GM19463 (cell line): ENCODE measurements at regions not wholly inside any gene's neighbourhood (a gene's known extent, or its start where the extent isn't known, plus 50 kb on each side); places are given as distances from the start of the nearest gene placed in this dataset.

Experiments used
- ATAC-seq: cut with Tn5 transposase; IDR thresholded peaks from one replicate; pipeline ENCODE4 v1.9.1; 2021; ENCODE audit warnings: mild to moderate bottlenecking, moderate library complexity; ENCODE audit not compliant: unreplicated experiment

- ATAC-seq = no peak
These were observed 434.7 kb upstream of the ARRDC4 start for GRCh38 chr15:97525809-97526208.

- no peak for ATAC-seq
These were observed 432.3 kb upstream of the ARRDC4 start for GRCh38 chr15:97528238-97528637.

GRCh38 chr15:97545799-97546198 lies 414.7 kb upstream of the ARRDC4 start:
- no peak for ATAC-seq

GRCh38 chr15:97547381-97547780 lies 413.1 kb upstream of the ARRDC4 start:
- no peak for ATAC-seq

GRCh38 chr15:97561529-97561928 lies 399.0 kb upstream of the ARRDC4 start:
- no peak for ATAC-seq

- no peak for ATAC-seq
These were observed 397.0 kb upstream of the ARRDC4 start for GRCh38 chr15:97563516-97563915.

- no peak for ATAC-seq
These were observed 393.5 kb upstream of the ARRDC4 start for GRCh38 chr15:97566961-97567360.

- no peak for ATAC-seq
These were observed 393.1 kb upstream of the ARRDC4 start for GRCh38 chr15:97567411-97567810.

GRCh38 chr15:97576929-97577645 lies 383.4 kb upstream of the ARRDC4 start:
- ATAC-seq = no peak

- ATAC-seq = no peak
These were observed 375.1 kb upstream of the ARRDC4 start for GRCh38 chr15:97585408-97585807.

- no peak for ATAC-seq
These were observed 367.7 kb upstream of the ARRDC4 start for GRCh38 chr15:97592778-97593177.

- ATAC-seq = no peak
These were observed 362.7 kb upstream of the ARRDC4 start for GRCh38 chr15:97597801-97598200.

GRCh38 chr15:97598353-97598798 lies 362.1 kb upstream of the ARRDC4 start:
- no peak for ATAC-seq

GRCh38 chr15:97600190-97600589 lies 360.3 kb upstream of the ARRDC4 start:
- ATAC-seq = no peak

- no peak for ATAC-seq
These were observed 355.8 kb upstream of the ARRDC4 start for GRCh38 chr15:97604677-97605076.

- no peak for ATAC-seq
These were observed 345.4 kb upstream of the ARRDC4 start for GRCh38 chr15:97615114-97615513.

- ATAC-seq = no peak
These were observed 337.3 kb upstream of the ARRDC4 start for GRCh38 chr15:97623091-97623661.

- ATAC-seq = no peak
These were observed 332.9 kb upstream of the ARRDC4 start for GRCh38 chr15:97627634-97628033.

- ATAC-seq = no peak
These were observed 314.7 kb upstream of the ARRDC4 start for GRCh38 chr15:97645758-97646157.

GRCh38 chr15:97648728-97649127 lies 311.8 kb upstream of the ARRDC4 start:
- no peak for ATAC-seq

GRCh38 chr15:97652041-97652440 lies 308.5 kb upstream of the ARRDC4 start:
- no peak for ATAC-seq

- ATAC-seq = no peak
These were observed 307.8 kb upstream of the ARRDC4 start for GRCh38 chr15:97652700-97653167.

GRCh38 chr15:97653896-97654295 lies 306.6 kb upstream of the ARRDC4 start:
- ATAC-seq = no peak
